HL-60 (cell line): ENCODE measurements at regions not wholly inside any gene's neighbourhood (a gene's known extent, or its start where the extent isn't known, plus 50 kb on each side); places are given as distances from the start of the nearest gene placed in this dataset.

ENCODE experiments used
- DNase-seq, 2 experiments: peaks; one replicate each; pipeline ENCODE4 v3.0.0-alpha.2; 2010 to 2020; ENCODE audit warnings: low read depth in 1 of 2, low spot score in 1 of 2
- H3K27ac ChIP-seq: fragments of 250-450 bp; sonication (Bioruptor Pico); replicated peaks from 2 replicates; pipeline ENCODE4 v1.5.1; 2020; ENCODE audit warnings: mild to moderate bottlenecking, moderate library complexity
- H3K27me3 ChIP-seq: fragments of 250-450 bp; sonication (Bioruptor Pico); 2 replicates; pipeline ENCODE4 v1.5.1; 2021; ENCODE audit warnings: mild to moderate bottlenecking, moderate library complexity; ENCODE audit not compliant: insufficient read depth, poor library complexity, severe bottlenecking
- H3K4me3 ChIP-seq: replicated peaks from 2 replicates; pipeline ENCODE4 v1.5.1; 2011; ENCODE audit warnings: mild to moderate bottlenecking, control low read depth, low read length; ENCODE audit not compliant: insufficient read depth
- GABPA ChIP-seq: IDR thresholded peaks from 2 replicates; pipeline ENCODE4 v1.6.1; 2012; ENCODE audit warnings: low read depth
- POLR2AphosphoS5 ChIP-seq: IDR thresholded peaks from 2 replicates; pipeline ENCODE4 v1.6.1; 2012; ENCODE audit warnings: low read depth
- SPI1 ChIP-seq: IDR thresholded peaks from 2 replicates; pipeline ENCODE4 v1.6.1; 2012; ENCODE audit warnings: low read depth, mild to moderate bottlenecking, borderline replicate concordance
- TF ChIP-seq, protein P1 (sequence below): IDR thresholded peaks from one replicate; pipeline ENCODE4 v1.5.1; 2011; ENCODE audit warnings: low read length, control low read depth, inconsistent platforms; ENCODE audit not compliant: insufficient read depth
- TF ChIP-seq, protein P2 (sequence below): IDR thresholded peaks from 2 replicates; pipeline ENCODE4 v1.6.1; 2012; ENCODE audit warnings: low read depth; ENCODE audit not compliant: insufficient replicate concordance

DNA sequence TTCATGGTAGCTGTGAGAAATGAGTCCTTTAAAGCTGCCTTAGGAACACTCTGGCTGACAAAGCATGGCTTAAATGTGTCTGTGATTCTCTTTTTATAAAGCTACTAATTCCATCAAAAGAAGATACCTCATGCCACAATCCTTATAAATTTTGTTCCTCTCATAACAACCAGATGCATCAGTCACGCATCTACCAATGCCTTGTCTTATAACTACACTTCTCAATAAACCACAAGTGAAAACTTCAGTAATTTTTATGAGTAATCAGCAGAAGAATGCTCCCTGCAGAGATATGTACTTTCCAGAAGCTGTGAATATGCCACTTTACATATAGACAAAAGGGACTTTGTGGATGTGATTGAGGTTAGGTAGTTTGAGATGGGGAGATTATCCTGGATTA is 147.8 kb downstream of the SUCLA2 start:
- no peak for DNase-seq
- H3K27ac ChIP-seq: no peak overlapping the region
- no peak overlapping the region for H3K4me3 ChIP-seq
- no peak for TF ChIP-seq SPI1
- TF ChIP-seq GABPA: no peak
- TF ChIP-seq, protein P1, sequence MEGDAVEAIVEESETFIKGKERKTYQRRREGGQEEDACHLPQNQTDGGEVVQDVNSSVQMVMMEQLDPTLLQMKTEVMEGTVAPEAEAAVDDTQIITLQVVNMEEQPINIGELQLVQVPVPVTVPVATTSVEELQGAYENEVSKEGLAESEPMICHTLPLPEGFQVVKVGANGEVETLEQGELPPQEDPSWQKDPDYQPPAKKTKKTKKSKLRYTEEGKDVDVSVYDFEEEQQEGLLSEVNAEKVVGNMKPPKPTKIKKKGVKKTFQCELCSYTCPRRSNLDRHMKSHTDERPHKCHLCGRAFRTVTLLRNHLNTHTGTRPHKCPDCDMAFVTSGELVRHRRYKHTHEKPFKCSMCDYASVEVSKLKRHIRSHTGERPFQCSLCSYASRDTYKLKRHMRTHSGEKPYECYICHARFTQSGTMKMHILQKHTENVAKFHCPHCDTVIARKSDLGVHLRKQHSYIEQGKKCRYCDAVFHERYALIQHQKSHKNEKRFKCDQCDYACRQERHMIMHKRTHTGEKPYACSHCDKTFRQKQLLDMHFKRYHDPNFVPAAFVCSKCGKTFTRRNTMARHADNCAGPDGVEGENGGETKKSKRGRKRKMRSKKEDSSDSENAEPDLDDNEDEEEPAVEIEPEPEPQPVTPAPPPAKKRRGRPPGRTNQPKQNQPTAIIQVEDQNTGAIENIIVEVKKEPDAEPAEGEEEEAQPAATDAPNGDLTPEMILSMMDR: no peak
- TF ChIP-seq POLR2AphosphoS5: no peak
- TF ChIP-seq, protein P2, sequence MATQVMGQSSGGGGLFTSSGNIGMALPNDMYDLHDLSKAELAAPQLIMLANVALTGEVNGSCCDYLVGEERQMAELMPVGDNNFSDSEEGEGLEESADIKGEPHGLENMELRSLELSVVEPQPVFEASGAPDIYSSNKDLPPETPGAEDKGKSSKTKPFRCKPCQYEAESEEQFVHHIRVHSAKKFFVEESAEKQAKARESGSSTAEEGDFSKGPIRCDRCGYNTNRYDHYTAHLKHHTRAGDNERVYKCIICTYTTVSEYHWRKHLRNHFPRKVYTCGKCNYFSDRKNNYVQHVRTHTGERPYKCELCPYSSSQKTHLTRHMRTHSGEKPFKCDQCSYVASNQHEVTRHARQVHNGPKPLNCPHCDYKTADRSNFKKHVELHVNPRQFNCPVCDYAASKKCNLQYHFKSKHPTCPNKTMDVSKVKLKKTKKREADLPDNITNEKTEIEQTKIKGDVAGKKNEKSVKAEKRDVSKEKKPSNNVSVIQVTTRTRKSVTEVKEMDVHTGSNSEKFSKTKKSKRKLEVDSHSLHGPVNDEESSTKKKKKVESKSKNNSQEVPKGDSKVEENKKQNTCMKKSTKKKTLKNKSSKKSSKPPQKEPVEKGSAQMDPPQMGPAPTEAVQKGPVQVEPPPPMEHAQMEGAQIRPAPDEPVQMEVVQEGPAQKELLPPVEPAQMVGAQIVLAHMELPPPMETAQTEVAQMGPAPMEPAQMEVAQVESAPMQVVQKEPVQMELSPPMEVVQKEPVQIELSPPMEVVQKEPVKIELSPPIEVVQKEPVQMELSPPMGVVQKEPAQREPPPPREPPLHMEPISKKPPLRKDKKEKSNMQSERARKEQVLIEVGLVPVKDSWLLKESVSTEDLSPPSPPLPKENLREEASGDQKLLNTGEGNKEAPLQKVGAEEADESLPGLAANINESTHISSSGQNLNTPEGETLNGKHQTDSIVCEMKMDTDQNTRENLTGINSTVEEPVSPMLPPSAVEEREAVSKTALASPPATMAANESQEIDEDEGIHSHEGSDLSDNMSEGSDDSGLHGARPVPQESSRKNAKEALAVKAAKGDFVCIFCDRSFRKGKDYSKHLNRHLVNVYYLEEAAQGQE: no peak
- H3K27me3 ChIP-seq: no peaks in the 10 kb centered on the region

DNA sequence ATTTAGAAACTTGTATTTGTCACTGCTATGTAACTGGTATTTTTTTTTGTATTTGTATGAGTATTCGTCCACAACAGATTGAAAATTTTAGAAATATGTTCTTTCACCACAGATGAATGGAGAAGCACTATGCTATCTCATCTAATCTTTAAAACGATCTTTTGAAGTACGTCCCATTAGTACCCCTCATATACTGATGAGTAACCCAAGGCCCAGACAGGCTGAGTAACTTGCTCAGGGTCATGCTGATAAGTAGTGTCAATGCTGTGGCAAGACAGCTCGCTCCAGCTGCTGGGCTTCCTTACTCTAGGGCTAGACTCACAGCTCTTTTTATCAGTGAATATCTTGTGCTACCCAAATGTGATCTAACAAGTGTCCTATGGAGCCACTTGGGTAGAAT is 154.2 kb downstream of the SUCLA2 start:
- Histone ChIP-seq H3K27ac (no peak overlapping the region), H3K27me3 (no peaks in the 10 kb centered on the region), H3K4me3 (no peak overlapping the region)
- DNase-seq: no peak
- TF ChIP-seq, protein P1: no peak
- TF ChIP-seq POLR2AphosphoS5 (no peak), GABPA (no peak), SPI1 (no peak)
- TF ChIP-seq, protein P2: no peak

DNA sequence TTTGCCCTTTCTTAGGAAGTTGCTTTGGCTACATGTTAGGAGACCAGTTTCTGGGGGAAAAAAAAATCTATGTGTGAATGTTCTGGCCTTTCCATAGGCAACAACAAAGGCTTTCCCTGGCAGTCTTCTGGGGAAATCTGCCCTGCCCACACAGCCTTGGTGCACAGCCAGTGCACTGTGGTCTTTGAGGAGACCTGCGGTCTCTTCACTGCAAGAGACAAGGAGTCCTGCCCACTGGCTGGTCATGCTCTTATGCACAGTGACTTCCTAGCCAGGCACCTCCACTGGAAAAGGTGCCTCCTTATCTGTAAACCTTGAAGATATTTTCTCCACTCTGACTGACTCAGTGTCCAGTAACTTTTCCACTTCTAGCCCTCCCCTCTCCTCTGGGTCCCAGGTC is 155.1 kb downstream of the SUCLA2 start:
- Histone ChIP-seq H3K27me3 (no peaks in the 10 kb centered on the region), H3K27ac (no peak overlapping the region), H3K4me3 (no peak overlapping the region)
- TF ChIP-seq POLR2AphosphoS5 (no peak), SPI1 (no peak), GABPA (no peak)
- TF ChIP-seq, protein P2: no peak
- TF ChIP-seq, protein P1: no peak
- DNase-seq: no peak
